ENCODE measurements at regions not wholly inside any gene's neighbourhood (a gene's known extent, or its start where the extent isn't known, plus 50 kb on each side); places are given as distances from the start of the nearest gene placed in this dataset.

DNA sequence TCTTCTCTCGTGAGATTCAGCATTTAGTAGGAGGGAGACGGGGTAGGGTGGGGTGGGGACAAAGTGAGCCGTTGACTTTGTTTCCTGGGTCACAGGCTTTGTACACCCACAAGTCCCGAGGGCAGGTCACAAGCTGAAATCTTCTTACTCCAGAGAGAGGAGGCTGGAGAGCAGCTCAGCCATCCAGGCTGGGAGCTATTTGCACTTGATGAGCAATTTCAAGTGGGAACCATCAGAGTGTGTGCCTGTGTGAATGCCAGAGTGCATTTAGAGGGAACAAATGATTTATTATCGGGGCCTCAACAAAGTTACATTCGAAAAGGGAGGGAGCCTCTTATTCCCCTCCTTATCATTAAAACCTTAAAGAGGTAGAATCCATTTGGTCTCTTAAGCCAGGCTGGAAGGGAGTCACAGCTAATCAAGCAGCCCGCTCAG, 155.7 kb upstream of the JARID2 start:
- no peak overlapping the region for H3K9ac ChIP-seq (ENCODE audit: low read length)
- H3K79me2 ChIP-seq (replicated peaks; ENCODE audit: insufficient read depth, low read length) = no peaks in the 10 kb centered on the region
- no peak overlapping the region for H3K4me3 ChIP-seq (ENCODE audit: low read length)
- H3K9me3 ChIP-seq (ENCODE audit: low read length) = no peaks in the 10 kb centered on the region
- H3F3A ChIP-seq (ENCODE audit: insufficient read depth, low read length, poor library complexity, severe bottlenecking) = no peaks in the 10 kb centered on the region
- no peaks in the 10 kb centered on the region for H4K20me1 ChIP-seq (ENCODE audit: insufficient read depth)
- H3K27ac ChIP-seq (ENCODE audit: low read length) = no peak overlapping the region
- H3K4me2 ChIP-seq (ENCODE audit: low read length) = no peak overlapping the region
- no peak overlapping the region for H2AFZ ChIP-seq (ENCODE audit: low read depth, low read length)
- no peaks in the 10 kb centered on the region for H3K27me3 ChIP-seq (ENCODE audit: insufficient read depth, low read depth, low read length)
- no peaks in the 10 kb centered on the region for H3K36me3 ChIP-seq (ENCODE audit: insufficient read depth, low read length)
- H3K9me2 ChIP-seq (ENCODE audit: insufficient read depth, low read length) = no peaks in the 10 kb centered on the region
- TF ChIP-seq, protein P1, sequence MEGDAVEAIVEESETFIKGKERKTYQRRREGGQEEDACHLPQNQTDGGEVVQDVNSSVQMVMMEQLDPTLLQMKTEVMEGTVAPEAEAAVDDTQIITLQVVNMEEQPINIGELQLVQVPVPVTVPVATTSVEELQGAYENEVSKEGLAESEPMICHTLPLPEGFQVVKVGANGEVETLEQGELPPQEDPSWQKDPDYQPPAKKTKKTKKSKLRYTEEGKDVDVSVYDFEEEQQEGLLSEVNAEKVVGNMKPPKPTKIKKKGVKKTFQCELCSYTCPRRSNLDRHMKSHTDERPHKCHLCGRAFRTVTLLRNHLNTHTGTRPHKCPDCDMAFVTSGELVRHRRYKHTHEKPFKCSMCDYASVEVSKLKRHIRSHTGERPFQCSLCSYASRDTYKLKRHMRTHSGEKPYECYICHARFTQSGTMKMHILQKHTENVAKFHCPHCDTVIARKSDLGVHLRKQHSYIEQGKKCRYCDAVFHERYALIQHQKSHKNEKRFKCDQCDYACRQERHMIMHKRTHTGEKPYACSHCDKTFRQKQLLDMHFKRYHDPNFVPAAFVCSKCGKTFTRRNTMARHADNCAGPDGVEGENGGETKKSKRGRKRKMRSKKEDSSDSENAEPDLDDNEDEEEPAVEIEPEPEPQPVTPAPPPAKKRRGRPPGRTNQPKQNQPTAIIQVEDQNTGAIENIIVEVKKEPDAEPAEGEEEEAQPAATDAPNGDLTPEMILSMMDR (IDR thresholded peaks at IDR 0.05; ENCODE audit: poor library complexity, severe bottlenecking) = no peak
- TF ChIP-seq POLR2AphosphoS5 (IDR thresholded peaks at IDR 0.05) = no peak
- TF ChIP-seq EZH2 (IDR thresholded peaks at IDR 0.05; ENCODE audit: borderline replicate concordance, insufficient read depth, low read length, poor library complexity, severe bottlenecking) = no peak

DNA sequence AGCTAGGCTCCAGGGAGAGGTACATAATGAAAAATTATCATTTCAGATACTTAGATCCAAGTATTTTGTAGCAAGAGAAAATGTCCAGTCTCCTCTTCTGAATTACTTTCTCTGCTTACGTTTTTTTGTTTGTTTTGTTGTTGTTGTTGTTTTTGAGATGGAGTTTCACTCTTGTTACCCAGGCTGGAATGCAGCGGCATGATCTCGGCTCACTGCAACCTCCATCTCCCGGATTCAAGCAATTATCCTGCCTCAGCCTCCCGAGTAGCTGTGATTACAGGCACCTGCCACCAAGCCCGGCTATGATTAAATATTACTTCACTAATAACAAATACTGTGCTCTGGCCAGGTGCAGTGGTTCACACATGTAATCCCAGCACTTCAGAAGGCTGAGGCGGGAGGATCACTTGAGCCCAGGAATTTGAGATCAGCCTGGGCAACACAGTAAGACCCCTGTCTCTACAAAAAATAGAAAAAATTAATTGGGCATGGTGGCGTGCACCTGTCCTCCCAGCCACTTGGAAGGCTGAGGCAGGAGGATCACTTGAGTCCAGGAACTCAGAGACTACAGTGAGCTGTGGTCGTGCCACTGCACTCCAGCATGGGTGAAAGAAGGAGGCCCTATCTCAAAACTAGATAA, 155.0 kb upstream of the JARID2 start:
- TF ChIP-seq, protein P1 (IDR thresholded peaks at IDR 0.05; ENCODE audit: poor library complexity, severe bottlenecking) = no peak
- TF ChIP-seq, protein P2, sequence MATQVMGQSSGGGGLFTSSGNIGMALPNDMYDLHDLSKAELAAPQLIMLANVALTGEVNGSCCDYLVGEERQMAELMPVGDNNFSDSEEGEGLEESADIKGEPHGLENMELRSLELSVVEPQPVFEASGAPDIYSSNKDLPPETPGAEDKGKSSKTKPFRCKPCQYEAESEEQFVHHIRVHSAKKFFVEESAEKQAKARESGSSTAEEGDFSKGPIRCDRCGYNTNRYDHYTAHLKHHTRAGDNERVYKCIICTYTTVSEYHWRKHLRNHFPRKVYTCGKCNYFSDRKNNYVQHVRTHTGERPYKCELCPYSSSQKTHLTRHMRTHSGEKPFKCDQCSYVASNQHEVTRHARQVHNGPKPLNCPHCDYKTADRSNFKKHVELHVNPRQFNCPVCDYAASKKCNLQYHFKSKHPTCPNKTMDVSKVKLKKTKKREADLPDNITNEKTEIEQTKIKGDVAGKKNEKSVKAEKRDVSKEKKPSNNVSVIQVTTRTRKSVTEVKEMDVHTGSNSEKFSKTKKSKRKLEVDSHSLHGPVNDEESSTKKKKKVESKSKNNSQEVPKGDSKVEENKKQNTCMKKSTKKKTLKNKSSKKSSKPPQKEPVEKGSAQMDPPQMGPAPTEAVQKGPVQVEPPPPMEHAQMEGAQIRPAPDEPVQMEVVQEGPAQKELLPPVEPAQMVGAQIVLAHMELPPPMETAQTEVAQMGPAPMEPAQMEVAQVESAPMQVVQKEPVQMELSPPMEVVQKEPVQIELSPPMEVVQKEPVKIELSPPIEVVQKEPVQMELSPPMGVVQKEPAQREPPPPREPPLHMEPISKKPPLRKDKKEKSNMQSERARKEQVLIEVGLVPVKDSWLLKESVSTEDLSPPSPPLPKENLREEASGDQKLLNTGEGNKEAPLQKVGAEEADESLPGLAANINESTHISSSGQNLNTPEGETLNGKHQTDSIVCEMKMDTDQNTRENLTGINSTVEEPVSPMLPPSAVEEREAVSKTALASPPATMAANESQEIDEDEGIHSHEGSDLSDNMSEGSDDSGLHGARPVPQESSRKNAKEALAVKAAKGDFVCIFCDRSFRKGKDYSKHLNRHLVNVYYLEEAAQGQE (IDR thresholded peaks at IDR 0.05; ENCODE audit: borderline replicate concordance) = no peak
- no peak for TF ChIP-seq TAF1 (IDR thresholded peaks at IDR 0.05; ENCODE audit: low read depth)
- TF ChIP-seq EZH2 (IDR thresholded peaks at IDR 0.05; ENCODE audit: borderline replicate concordance, insufficient read depth, low read length, poor library complexity, severe bottlenecking) = no peak
- no peak for TF ChIP-seq POLR2AphosphoS5 (IDR thresholded peaks at IDR 0.05)
- TF ChIP-seq MXI1 (conservative IDR thresholded peaks at IDR 0.05; ENCODE audit: poor library complexity, severe bottlenecking) = no peak
- H3K9me2 ChIP-seq (ENCODE audit: insufficient read depth, low read length) = no peaks in the 10 kb centered on the region
- no peak overlapping the region for H3K9ac ChIP-seq (ENCODE audit: low read length)
- H3K27me3 ChIP-seq (ENCODE audit: insufficient read depth, low read depth, low read length) = no peaks in the 10 kb centered on the region
- no peaks in the 10 kb centered on the region for H3F3A ChIP-seq (ENCODE audit: insufficient read depth, low read length, poor library complexity, severe bottlenecking)
- H3K36me3 ChIP-seq (ENCODE audit: insufficient read depth, low read length) = no peaks in the 10 kb centered on the region
- H3K4me3 ChIP-seq (ENCODE audit: low read length) = no peak overlapping the region
- H2AFZ ChIP-seq (ENCODE audit: low read depth, low read length) = no peak overlapping the region
- H3K79me2 ChIP-seq (replicated peaks; ENCODE audit: insufficient read depth, low read length) = no peaks in the 10 kb centered on the region
- H4K20me1 ChIP-seq (ENCODE audit: insufficient read depth) = no peaks in the 10 kb centered on the region
- no peak overlapping the region for H3K27ac ChIP-seq (ENCODE audit: low read length)
- H3K4me2 ChIP-seq (ENCODE audit: low read length) = no peak overlapping the region
- H3K9me3 ChIP-seq (ENCODE audit: low read length) = no peaks in the 10 kb centered on the region
